ENCODE measurements at regions not wholly inside any gene's neighbourhood (a gene's known extent, or its start where the extent isn't known, plus 50 kb on each side); places are given as distances from the start of the nearest gene placed in this dataset.

GRCh38 chr5:103674251-103674650, 111.7 kb upstream of the NUDT12 start:
- TF ChIP-seq CTCF (IDR thresholded peaks at IDR 0.05; ENCODE audit: extremely low read depth, missing control alignments), result no peak
- DNase-seq (ENCODE audit: low spot score), result no peak

GRCh38 chr5:103669615-103670014, 107.0 kb upstream of the NUDT12 start:
- no peak for TF ChIP-seq CTCF (IDR thresholded peaks at IDR 0.05; ENCODE audit: extremely low read depth, missing control alignments)
- no peak for DNase-seq (ENCODE audit: low spot score)

- no peak for DNase-seq (ENCODE audit: low spot score)
- no peak for TF ChIP-seq CTCF (IDR thresholded peaks at IDR 0.05; ENCODE audit: extremely low read depth, missing control alignments)
These were observed 105.7 kb upstream of the NUDT12 start for GRCh38 chr5:103668281-103668680.

GRCh38 chr5:103667068-103667467, 104.5 kb upstream of the NUDT12 start:
- no peak for TF ChIP-seq CTCF (IDR thresholded peaks at IDR 0.05; ENCODE audit: extremely low read depth, missing control alignments)
- no peak for DNase-seq (ENCODE audit: low spot score)

- TF ChIP-seq CTCF (IDR thresholded peaks at IDR 0.05; ENCODE audit: extremely low read depth, missing control alignments), result no peak
- no peak for DNase-seq (ENCODE audit: low spot score)
These were observed 94.7 kb upstream of the NUDT12 start for GRCh38 chr5:103657301-103657700.

GRCh38 chr5:103648086-103648485, 85.5 kb upstream of the NUDT12 start:
- no peak for DNase-seq (ENCODE audit: low spot score)
- no peak for TF ChIP-seq CTCF (IDR thresholded peaks at IDR 0.05; ENCODE audit: extremely low read depth, missing control alignments)

- DNase-seq (ENCODE audit: low spot score), result no peak
- no peak for TF ChIP-seq CTCF (IDR thresholded peaks at IDR 0.05; ENCODE audit: extremely low read depth, missing control alignments)
These were observed 84.4 kb upstream of the NUDT12 start for GRCh38 chr5:103646698-103647614.
